Heart right ventricle (tissue), 16 donors: ENCODE measurements at regions not wholly inside any gene's neighbourhood (a gene's known extent, or its start where the extent isn't known, plus 50 kb on each side); places are given as distances from the start of the nearest gene placed in this dataset.

Experiments used
- ATAC-seq, 8 donors: fragments of 200-7000 bp; cut with Tn5 transposase; one replicate each; pipeline ENCODE4 v1.9.1; 2020; ENCODE audit warnings: mild to moderate bottlenecking in 8 of 8, moderate library complexity in 8 of 8, moderate number of reproducible peaks in 1 of 8
- DNase-seq, 2 donors: peaks; one replicate each; pipeline ENCODE4 v3.0.0-alpha.2; 2020
- H3K27ac ChIP-seq, 10 donors: fragments of 200-600 bp; sonication (generic) in 2 of 10; one replicate each; pipeline versions ENCODE4 v1.5.0 to v1.8.0; 2020 to 2022; ENCODE audit warnings: mild to moderate bottlenecking in 3 of 10
- H3K27me3 ChIP-seq, 7 donors: fragments of 200-600 bp; one replicate each; pipeline ENCODE4 v1.8.0; 2021 to 2022; ENCODE audit warnings: mild to moderate bottlenecking in 2 of 7
- H3K36me3 ChIP-seq, 9 donors: fragments of 200-600 bp; sonication (generic) in 1 of 9; one replicate each; pipeline versions ENCODE4 v1.5.0 to v1.8.0; 2020 to 2022; ENCODE audit warnings: mild to moderate bottlenecking in 2 of 9
- H3K4me1 ChIP-seq, 9 donors: fragments of 200-600 bp; sonication (generic) in 1 of 9; one replicate each; pipeline versions ENCODE4 v1.5.0 to v1.8.0; 2020 to 2022; ENCODE audit warnings: mild to moderate bottlenecking in 4 of 9
- H3K4me3 ChIP-seq, 10 donors: fragments of 200-600 bp; sonication (generic) in 2 of 10; one replicate each; pipeline versions ENCODE4 v1.5.0 to v1.8.0; 2020 to 2022; ENCODE audit warnings: mild to moderate bottlenecking in 7 of 10, moderate library complexity in 2 of 10
- H3K9me3 ChIP-seq, 11 donors: fragments of 200-600 bp in 10 of 11; sonication (generic) in 2 of 11; one replicate each; pipeline versions ENCODE4 v1.5.0 to v1.8.0; 2013 to 2022; ENCODE audit warnings: mild to moderate bottlenecking in 2 of 11, control low read depth in 1 of 11, moderate library complexity in 1 of 11
- WGBS, 2 donors: extraction: QIAGEN DNeasy Blood & Tissue Kit; methylation state at CpG; one replicate each; pipeline ENCODE4 v1.1.7; 2013; ENCODE audit warnings: inconsistent platforms in 1 of 2; 5-methylcytosine and 5-hydroxymethylcytosine counted together
- intact Hi-C, 10 donors: fragments of 100-400 bp; cut with DNase I; formaldehyde crosslinking; loops; one replicate each; pipeline versions ENCODE4 v1.11.1 to v1.14.2; 2022
- TF ChIP-seq, protein P1 (sequence below), 9 donors: fragments of 200-600 bp; sonication (generic) in 2 of 9; IDR thresholded peaks; one replicate each; pipeline versions ENCODE4 v1.5.0 to v1.8.0; 2021 to 2022; ENCODE audit warnings: antibody characterized with exemption in 9 of 9, mild to moderate bottlenecking in 5 of 9, moderate library complexity in 1 of 9
- donor health status: Arrhythmogenic right ventricular cardiomyopathy.
- donor health status: ischemic (EF 13 %, LVEDD 7.1; RV severe dilation, severe dysfunction).
- donor health status: healthy with polysubstance abuse.
- donor health status: DM: no; HTN: yes; CAD: no.
- donor health status: DM: no; HTN: no; CAD: no.
- donor health status: ischemic (EF 25% LVEDD 6.9; RV normal size, moderate dysfunction).
- donor health status: ischemic (EF 25% LVEDD 5.7; RV mildly dilated, moderate dysfunction).
- donor health status: healthy.
- donor health status: DM: yes; HTN: yes; CAD: no.
- donor health status: Ischemic cardiomyopathy.
- donor health status: ischemic (EF 35%, LVEDD 5.7; RV mildly dilated, moderate dysfunction).
- donor health status: nonischemic (EF 11% LVEDD 7.7; RV severe dilation, severe dysfunction).
- donor health status: DM: yes; HTN: yes; CAD: no.
- donor health status: PGD.
- donor health status: ischemic (EF 29% LVEDD 5.4; RV normal size, mild dysfunction).
- donor health status: nonischemic (EF 23%, LVEDD 6.1; RV moderate dilation, normal function).

DNA sequence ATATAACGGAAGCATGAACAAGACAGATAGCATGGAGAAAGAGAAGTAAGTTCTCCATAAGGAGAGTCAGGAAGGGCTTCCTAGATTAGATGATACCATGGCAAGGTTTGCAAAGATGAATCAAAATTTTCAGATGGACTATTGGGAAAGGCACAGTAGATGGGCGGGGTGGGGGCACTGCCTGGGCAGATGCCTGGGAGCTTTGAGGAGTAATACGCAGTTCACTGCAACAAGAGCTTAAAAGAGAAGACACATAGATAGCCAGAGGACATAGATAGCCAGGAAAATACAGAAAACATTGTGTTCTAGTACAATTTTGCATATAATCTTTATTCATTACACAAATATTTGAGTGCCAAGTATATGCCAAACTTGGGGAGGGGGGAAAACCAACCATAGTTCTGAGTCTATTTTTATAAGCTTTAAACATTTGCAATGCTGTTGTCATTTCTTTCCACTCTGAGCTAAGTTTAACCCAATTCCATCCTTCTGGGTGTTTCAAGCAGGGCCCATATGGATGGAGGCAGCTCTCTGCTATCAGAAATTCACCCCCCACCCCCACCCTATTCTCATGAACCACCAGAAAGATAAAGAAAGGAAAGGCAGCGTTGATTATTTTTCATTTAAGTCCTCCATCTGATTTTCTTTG lies 120.6 kb downstream of the NUF2 start:
- Histone ChIP-seq H3K9me3 (no peaks in the 10 kb centered on the region), H3K4me1 (peaks cover 0 to 5% (median 0%) of the 10 kb centered on the region in 9 donors), H3K36me3 (no peaks in the 10 kb centered on the region), H3K4me3 (no peak overlapping the region), H3K27me3 (peaks cover 0 to 16% (median 5%) of the 10 kb centered on the region in 7 donors), H3K27ac (no peak overlapping the region)
- ATAC-seq, result no peak
- intact Hi-C loops, result no loop called here
- TF ChIP-seq, protein P1, sequence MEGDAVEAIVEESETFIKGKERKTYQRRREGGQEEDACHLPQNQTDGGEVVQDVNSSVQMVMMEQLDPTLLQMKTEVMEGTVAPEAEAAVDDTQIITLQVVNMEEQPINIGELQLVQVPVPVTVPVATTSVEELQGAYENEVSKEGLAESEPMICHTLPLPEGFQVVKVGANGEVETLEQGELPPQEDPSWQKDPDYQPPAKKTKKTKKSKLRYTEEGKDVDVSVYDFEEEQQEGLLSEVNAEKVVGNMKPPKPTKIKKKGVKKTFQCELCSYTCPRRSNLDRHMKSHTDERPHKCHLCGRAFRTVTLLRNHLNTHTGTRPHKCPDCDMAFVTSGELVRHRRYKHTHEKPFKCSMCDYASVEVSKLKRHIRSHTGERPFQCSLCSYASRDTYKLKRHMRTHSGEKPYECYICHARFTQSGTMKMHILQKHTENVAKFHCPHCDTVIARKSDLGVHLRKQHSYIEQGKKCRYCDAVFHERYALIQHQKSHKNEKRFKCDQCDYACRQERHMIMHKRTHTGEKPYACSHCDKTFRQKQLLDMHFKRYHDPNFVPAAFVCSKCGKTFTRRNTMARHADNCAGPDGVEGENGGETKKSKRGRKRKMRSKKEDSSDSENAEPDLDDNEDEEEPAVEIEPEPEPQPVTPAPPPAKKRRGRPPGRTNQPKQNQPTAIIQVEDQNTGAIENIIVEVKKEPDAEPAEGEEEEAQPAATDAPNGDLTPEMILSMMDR (IDR thresholded peaks at IDR 0.05), result no peak
- DNase-seq, result no peak
- WGBS, 2 donors, result 73 to 83% methylated on average over 4 of the region's 4 CpGs

DNA sequence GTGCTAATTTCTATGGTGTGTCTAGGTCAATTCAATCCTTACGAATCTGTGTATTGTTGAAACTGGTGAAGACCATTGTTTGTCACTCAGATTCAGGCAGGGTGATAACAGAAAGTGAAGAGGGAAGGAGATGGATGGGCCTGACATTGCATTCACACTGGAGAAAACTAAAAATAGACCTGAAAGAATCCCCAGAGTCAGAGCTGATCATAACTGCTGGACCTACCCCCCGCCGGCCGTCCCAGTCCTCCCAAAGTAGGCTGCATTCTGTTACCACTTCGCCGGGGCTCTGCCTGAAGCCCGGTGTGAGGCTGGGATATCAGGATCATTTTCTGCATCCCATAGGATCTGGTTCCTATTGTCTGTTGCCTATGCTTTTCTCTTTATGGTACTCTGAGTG lies 121.1 kb downstream of the NUF2 start:
- peaks cover 0 to 5% (median 0%) of the 10 kb centered on the region in 9 donors for H3K4me1 ChIP-seq
- TF ChIP-seq, protein P1 (IDR thresholded peaks at IDR 0.05), result no peak
- no peaks in the 10 kb centered on the region for H3K9me3 ChIP-seq
- WGBS, 2 donors, result 49 to 53% methylated on average over 7 of the region's 7 CpGs
- peaks cover 0 to 16% (median 5%) of the 10 kb centered on the region in 7 donors for H3K27me3 ChIP-seq
- H3K27ac ChIP-seq, result no peak overlapping the region
- H3K4me3 ChIP-seq, result no peak overlapping the region
- no peaks in the 10 kb centered on the region for H3K36me3 ChIP-seq
- intact Hi-C loops, result no loop called here
- no peak for DNase-seq
- no peak for ATAC-seq

DNA sequence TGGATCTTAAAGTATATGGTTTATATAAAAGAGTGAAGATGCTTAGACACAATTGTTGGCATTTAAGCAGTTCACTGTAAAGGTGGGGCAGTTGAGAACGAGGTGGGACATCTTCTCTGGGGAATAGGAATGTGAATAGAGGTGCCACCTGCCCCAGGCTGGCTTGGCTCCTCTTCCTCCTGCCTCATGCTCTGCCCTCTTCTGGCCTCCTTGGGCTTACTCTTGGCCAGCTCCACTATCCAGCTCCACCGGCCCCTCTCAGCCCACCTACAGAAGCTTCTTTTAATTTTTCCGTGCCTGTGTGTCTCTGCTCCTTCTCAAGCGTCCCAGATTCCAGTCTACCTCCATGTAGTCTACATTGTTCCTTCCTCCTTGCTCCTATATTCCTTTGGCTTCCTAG lies 122.1 kb downstream of the NUF2 start:
- DNase-seq (no peak), ATAC-seq (no peak)
- Histone ChIP-seq H3K9me3 (no peaks in the 10 kb centered on the region), H3K27ac (no peak overlapping the region), H3K27me3 (peaks cover 0 to 16% (median 5%) of the 10 kb centered on the region in 7 donors), H3K4me1 (peaks cover 0 to 5% (median 0%) of the 10 kb centered on the region in 9 donors), H3K4me3 (no peak overlapping the region), H3K36me3 (no peaks in the 10 kb centered on the region)
- intact Hi-C loops, result no loop called here
- 79 to 91% methylated on average over 4 of the region's 4 CpGs for WGBS, 2 donors
- TF ChIP-seq, protein P1 (IDR thresholded peaks at IDR 0.05), result no peak

DNA sequence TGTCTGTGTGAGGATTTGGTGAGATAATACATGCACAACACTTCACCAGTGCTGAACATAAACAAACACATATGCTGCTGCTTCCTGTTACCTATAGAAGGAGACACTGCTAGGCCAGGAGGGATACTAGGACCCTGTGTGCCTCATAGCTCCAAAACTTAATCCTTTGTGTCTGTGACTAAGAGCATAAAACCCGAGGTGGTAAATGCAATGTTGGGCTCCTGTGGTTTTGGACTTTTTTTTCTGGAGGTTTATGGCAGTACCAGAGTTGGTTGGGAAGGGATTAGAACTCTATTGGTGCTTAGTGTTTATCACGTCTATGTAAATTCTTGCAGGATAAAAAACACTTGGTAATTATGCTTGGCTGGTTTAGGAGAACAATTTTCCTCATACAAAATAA lies 122.9 kb downstream of the NUF2 start:
- Histone ChIP-seq H3K27me3 (peaks cover 0 to 8% (median under 1%) of the 10 kb centered on the region in 7 donors), H3K4me3 (no peak overlapping the region), H3K27ac (no peak overlapping the region), H3K9me3 (no peaks in the 10 kb centered on the region), H3K4me1 (peaks cover 0 to 5% (median 0%) of the 10 kb centered on the region in 9 donors), H3K36me3 (no peaks in the 10 kb centered on the region)
- intact Hi-C loops, result no loop called here
- TF ChIP-seq, protein P1 (IDR thresholded peaks at IDR 0.05), result no peak
- no peak for DNase-seq
- WGBS, 2 donors, result 54 to 61% methylated on average over 2 of the region's 2 CpGs
- no peak for ATAC-seq
